Transverse colon (tissue), 4 donors: ENCODE measurements at regions not wholly inside any gene's neighbourhood (a gene's known extent, or its start where the extent isn't known, plus 50 kb on each side); places are given as distances from the start of the nearest gene placed in this dataset.

Source experiments
- DNase-seq: peaks from one replicate; pipeline ENCODE4 v3.0.0-alpha.2; 2019
- H3K27ac ChIP-seq, 4 donors: fragments of 200-600 bp; sonication (generic); 2 replicates each; pipeline ENCODE4 v1.5.1; 2016 to 2018; ENCODE audit warnings: inconsistent platforms in 4 of 4
- H3K27me3 ChIP-seq: fragments of 200-600 bp; sonication (generic); 2 replicates; pipeline ENCODE4 v1.5.1; 2017; ENCODE audit warnings: inconsistent platforms
- H3K36me3 ChIP-seq, 4 donors: fragments of 200-600 bp; sonication (generic); 2 replicates each; pipeline ENCODE4 v1.5.1; 2017 to 2019; ENCODE audit warnings: inconsistent platforms in 4 of 4
- H3K4me1 ChIP-seq, 4 donors: fragments of 200-600 bp; sonication (generic); 2 replicates each; pipeline ENCODE4 v1.5.1; 2017 to 2020; ENCODE audit warnings: inconsistent platforms in 4 of 4
- H3K4me3 ChIP-seq, 4 donors: fragments of 200-600 bp; sonication (generic); 1 replicate in 1 of 4; 2 replicates in 3 of 4; pipeline versions ENCODE4 v1.5.1 to v1.6.1; 2017 to 2019; ENCODE audit warnings: inconsistent platforms in 4 of 4
- H3K9me3 ChIP-seq, 2 donors: fragments of 200-600 bp; sonication (generic); 2 replicates each; pipeline ENCODE4 v1.5.1; 2017 to 2019; ENCODE audit warnings: inconsistent platforms in 2 of 2
- EP300 ChIP-seq: sonication (generic); formaldehyde crosslinking; IDR thresholded peaks from one replicate; pipeline ENCODE4 v1.6.1; 2017; ENCODE audit warnings: antibody characterized with exemption, low read depth
- POLR2A ChIP-seq: fragments of 450-650 bp; IDR thresholded peaks from one replicate; pipeline ENCODE4 v1.6.1; 2016; ENCODE audit warnings: antibody characterized with exemption, mild to moderate bottlenecking, moderate library complexity
- POLR2AphosphoS5 ChIP-seq, 3 donors: sonication (generic); formaldehyde crosslinking; IDR thresholded peaks; one replicate each; pipeline ENCODE4 v1.6.1; 2016; ENCODE audit warnings: antibody characterized with exemption in 3 of 3
- WGBS, 2 donors: methylation state at CpG; one replicate each; pipeline ENCODE4 v1.1.5; 2018; ENCODE audit warnings: low coverage in 1 of 2; 5-methylcytosine and 5-hydroxymethylcytosine counted together
- in situ Hi-C, 4 donors: fragments of 200-750 bp; cut with MboI; loops; one replicate each; pipeline versions ENCODE4 v1.15.0 to v1.15.1; 2017; ENCODE audit warnings: low sequenced_read_pairs in 3 of 4, low pct_ligation_motif_present in 1 of 4, low pct_unique_long_range_greater_than_20kb in 1 of 4
- intact Hi-C: fragments of 100-400 bp; cut with DNase I; formaldehyde crosslinking; loops from one replicate; pipeline ENCODE4 v1.15.1; 2023; ENCODE audit warnings: low total_unique reads
- TF ChIP-seq, protein P1 (sequence below), 5 experiments: fragments of 200-600 bp in 3 of 5; fragments of 450-650 bp in 2 of 5; sonication (generic) in 3 of 5; IDR thresholded peaks; 1 replicate in 2 of 5; 2 replicates in 3 of 5; pipeline ENCODE4 v1.5.1; 2016 to 2017; ENCODE audit warnings: antibody characterized with exemption in 5 of 5, inconsistent platforms in 3 of 5, mild to moderate bottlenecking in 2 of 5, moderate library complexity in 1 of 5

DNA sequence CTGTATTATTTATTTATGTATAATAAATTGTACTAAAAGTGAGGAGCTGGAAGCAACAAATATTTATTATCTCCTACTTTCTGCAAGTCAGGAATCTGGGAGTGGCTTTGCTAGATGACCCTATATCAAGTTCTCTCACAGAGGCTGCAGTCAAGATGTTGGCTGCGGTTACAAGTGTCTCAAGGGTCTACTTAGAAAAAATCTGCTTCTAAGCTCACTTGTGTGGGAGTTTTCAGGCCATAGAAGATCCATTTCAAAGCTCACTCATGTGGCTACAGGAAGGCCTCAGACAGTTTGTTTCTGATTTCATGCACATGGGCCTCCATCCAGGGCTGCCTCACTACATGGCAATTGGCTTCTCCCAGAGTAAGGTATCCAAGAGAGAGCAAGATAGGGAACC, 551.1 kb downstream of the CAAP1 start:
- H3K4me3 ChIP-seq = no peak overlapping the region
- DNase-seq = no peak
- intact Hi-C loops = no loop called here
- in situ Hi-C loops = loop anchor here in 1 of 4 donors (25.0 kb wide), 1 partner anchor 379 kb away; no protein-coding TSS in a partner anchor
- no peak overlapping the region for H3K27ac ChIP-seq
- no peaks in the 10 kb centered on the region for H3K36me3 ChIP-seq
- no peaks in the 10 kb centered on the region for H3K4me1 ChIP-seq
- 63 to 90% methylated on average over 1 of the region's 1 CpG for WGBS, 2 donors
- TF ChIP-seq, protein P1, sequence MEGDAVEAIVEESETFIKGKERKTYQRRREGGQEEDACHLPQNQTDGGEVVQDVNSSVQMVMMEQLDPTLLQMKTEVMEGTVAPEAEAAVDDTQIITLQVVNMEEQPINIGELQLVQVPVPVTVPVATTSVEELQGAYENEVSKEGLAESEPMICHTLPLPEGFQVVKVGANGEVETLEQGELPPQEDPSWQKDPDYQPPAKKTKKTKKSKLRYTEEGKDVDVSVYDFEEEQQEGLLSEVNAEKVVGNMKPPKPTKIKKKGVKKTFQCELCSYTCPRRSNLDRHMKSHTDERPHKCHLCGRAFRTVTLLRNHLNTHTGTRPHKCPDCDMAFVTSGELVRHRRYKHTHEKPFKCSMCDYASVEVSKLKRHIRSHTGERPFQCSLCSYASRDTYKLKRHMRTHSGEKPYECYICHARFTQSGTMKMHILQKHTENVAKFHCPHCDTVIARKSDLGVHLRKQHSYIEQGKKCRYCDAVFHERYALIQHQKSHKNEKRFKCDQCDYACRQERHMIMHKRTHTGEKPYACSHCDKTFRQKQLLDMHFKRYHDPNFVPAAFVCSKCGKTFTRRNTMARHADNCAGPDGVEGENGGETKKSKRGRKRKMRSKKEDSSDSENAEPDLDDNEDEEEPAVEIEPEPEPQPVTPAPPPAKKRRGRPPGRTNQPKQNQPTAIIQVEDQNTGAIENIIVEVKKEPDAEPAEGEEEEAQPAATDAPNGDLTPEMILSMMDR (IDR thresholded peaks at IDR 0.05) = no peak
- no peak for TF ChIP-seq EP300
- H3K27me3 ChIP-seq = no peaks in the 10 kb centered on the region
- H3K9me3 ChIP-seq = peaks cover 0 to 12% of the 10 kb centered on the region in 2 donors

DNA sequence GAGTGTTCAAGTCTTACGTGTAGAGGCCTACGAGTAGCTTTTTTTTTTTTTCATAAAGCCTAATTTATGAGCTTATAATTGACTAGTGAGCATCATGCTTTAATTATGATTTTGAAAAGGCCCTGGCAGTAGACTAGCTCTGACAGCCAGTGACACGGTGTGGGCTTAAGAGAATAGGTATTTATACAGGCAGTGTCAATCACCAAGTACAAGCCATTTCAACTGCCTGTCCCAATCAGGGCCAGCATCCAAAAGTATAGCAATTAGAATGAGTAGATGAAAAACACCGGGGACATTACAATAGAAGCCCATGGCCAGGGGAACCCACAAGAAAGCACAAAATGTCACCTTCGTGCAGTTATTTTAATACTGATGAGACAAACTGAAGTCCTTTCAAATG, 552.8 kb downstream of the CAAP1 start:
- DNase-seq = no peak
- no peak for TF ChIP-seq POLR2AphosphoS5 (IDR thresholded peaks at IDR 0.05)
- TF ChIP-seq, protein P1 (IDR thresholded peaks at IDR 0.05) = no peak
- no peak for TF ChIP-seq POLR2A
- no peak for TF ChIP-seq EP300
- H3K27me3 ChIP-seq = no peaks in the 10 kb centered on the region
- intact Hi-C loops = no loop called here
- H3K27ac ChIP-seq = no peak overlapping the region
- H3K9me3 ChIP-seq = peaks cover 0 to 12% of the 10 kb centered on the region in 2 donors
- WGBS, 2 donors = 85 to 91% methylated on average over 5 of the region's 5 CpGs
- no peak overlapping the region for H3K4me3 ChIP-seq
- in situ Hi-C loops = loop anchor here in 1 of 4 donors (25.0 kb wide), 1 partner anchor 377 kb away; no protein-coding TSS in a partner anchor
- no peaks in the 10 kb centered on the region for H3K36me3 ChIP-seq
- no peaks in the 10 kb centered on the region for H3K4me1 ChIP-seq

- Histone ChIP-seq H3K4me3 (no peak overlapping the region), H3K4me1 (peaks cover 0 to 18% (median 5%) of the 10 kb centered on the region in 4 donors), H3K36me3 (no peaks in the 10 kb centered on the region), H3K27me3 (no peaks in the 10 kb centered on the region), H3K9me3 (no peaks in the 10 kb centered on the region), H3K27ac (no peak overlapping the region)
- no peak for DNase-seq
- 80 to 86% methylated on average over 2 of the region's 2 CpGs for WGBS, 2 donors
- TF ChIP-seq POLR2A (no peak), POLR2AphosphoS5 (IDR thresholded peaks at IDR 0.05) (no peak), EP300 (no peak)
- TF ChIP-seq, protein P1 (IDR thresholded peaks at IDR 0.05) = no peak
- intact Hi-C loops = no loop called here
- in situ Hi-C loops = loop anchor here in 1 of 4 donors (25.0 kb wide), 1 partner anchor 373 kb away; no protein-coding TSS in a partner anchor
Measured at GRCh38 chr9:26335116-26335515, 557.5 kb downstream of the CAAP1 start.

GRCh38 chr9:26334706-26335105, 557.9 kb downstream of the CAAP1 start:
- Histone ChIP-seq H3K4me3 (no peak overlapping the region), H3K4me1 (peaks cover 0 to 20% (median 6%) of the 10 kb centered on the region in 4 donors), H3K27me3 (no peaks in the 10 kb centered on the region), H3K27ac (no peak overlapping the region), H3K36me3 (no peaks in the 10 kb centered on the region), H3K9me3 (no peaks in the 10 kb centered on the region)
- no peak for DNase-seq
- TF ChIP-seq EP300 (no peak), POLR2AphosphoS5 (IDR thresholded peaks at IDR 0.05) (no peak), POLR2A (no peak)
- TF ChIP-seq, protein P1 (IDR thresholded peaks at IDR 0.05) = no peak
- in situ Hi-C loops (loop anchor here in 1 of 4 donors (25.0 kb wide), 1 partner anchor 372 kb away; no protein-coding TSS in a partner anchor), intact Hi-C loops (no loop called here)
- WGBS, 2 donors = 82 to 85% methylated on average over 3 to 4 of the region's 4 CpGs
